HG03280 (cell line): ENCODE measurements at regions not wholly inside any gene's neighbourhood (a gene's known extent, or its start where the extent isn't known, plus 50 kb on each side); places are given as distances from the start of the nearest gene placed in this dataset.

Experiments
- ATAC-seq: cut with Tn5 transposase; IDR thresholded peaks from one replicate; pipeline ENCODE4 v1.9.1; 2021; ENCODE audit warnings: mild to moderate bottlenecking, moderate library complexity; ENCODE audit not compliant: unreplicated experiment

- no peak for ATAC-seq
Observed at GRCh38 chr6:170117111-170117972, 173.5 kb downstream of the DLL1 start.

GRCh38 chr6:170116636-170117035, 174.2 kb downstream of the DLL1 start:
- ATAC-seq = no peak

DNA sequence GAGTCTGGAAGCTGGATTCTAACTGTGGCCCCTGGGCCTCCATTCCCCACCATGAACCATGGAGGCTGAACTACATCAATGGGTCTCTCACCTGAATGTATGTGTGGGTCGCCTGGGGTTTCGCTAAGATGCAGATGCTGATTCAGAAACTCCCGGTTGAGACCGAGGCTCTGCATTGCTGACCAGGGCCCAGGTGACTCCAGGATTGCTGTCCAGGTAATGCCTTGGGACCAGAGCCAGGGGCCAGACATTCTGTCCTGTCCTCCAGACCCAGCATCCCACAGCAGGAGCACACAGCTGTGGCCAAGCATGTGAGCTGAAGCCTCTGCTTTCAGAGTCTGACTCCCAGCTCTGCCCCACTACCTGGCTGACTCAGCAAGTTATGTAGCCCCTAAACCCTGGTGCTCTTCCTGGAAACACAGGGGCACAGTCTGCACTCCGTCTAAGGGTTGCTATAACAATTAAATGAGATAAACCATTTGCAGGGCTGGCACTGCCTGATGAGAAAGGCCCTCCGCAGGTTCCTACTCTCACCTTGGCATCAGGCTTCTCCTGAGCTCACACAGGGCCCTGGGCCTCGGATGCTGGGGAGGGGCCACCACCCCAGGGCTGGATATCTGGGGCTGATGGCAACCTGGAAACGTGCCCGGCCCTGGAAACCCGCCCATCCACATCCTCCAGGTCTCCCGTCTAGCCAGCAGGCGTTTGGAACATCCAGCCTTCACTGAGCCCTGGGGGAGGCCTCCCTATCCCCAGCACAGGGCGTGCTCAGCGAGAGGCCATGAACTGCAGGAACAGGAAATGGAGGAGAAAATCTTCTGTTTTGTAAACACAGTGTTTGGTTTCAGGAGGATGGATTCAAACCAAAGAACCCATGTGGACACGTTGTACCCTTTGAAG, 175.7 kb downstream of the DLL1 start:
- no peak for ATAC-seq

GRCh38 chr6:170114187-170114945, 176.5 kb downstream of the DLL1 start:
- ATAC-seq = no peak

DNA sequence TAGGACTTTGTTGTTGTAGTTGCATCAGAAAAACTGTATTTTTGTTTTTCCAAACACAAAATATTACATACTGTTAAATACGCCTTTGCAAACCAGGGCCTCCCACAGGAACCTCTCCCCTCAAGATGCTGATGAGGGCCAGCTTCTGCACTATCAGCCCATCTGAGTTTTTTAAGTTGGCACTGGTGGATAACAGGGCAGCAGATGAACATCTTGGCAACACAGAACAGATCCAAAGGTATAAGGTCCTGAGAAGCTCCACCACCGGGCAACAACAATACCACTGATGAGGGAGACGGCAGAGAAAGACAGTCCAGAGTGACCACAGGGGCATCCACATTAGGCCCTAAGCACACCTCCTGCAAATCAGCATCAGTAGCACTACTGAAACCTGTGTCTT, 177.7 kb downstream of the DLL1 start:
- no peak for ATAC-seq

- ATAC-seq = no peak
Observed at GRCh38 chr6:170112583-170112860, 178.4 kb downstream of the DLL1 start.

- no peak for ATAC-seq
Observed at GRCh38 chr6:170111816-170112582, 178.9 kb downstream of the DLL1 start.

- no peak for ATAC-seq
Observed at GRCh38 chr6:170111141-170111664, 179.7 kb downstream of the DLL1 start.

- ATAC-seq = no peak
Observed at GRCh38 chr6:170110201-170111140, 180.4 kb downstream of the DLL1 start.

GRCh38 chr6:170108890-170109587, 181.8 kb downstream of the DLL1 start:
- ATAC-seq = no peak

GRCh38 chr6:170108456-170108855, 182.4 kb downstream of the DLL1 start:
- no peak for ATAC-seq

DNA sequence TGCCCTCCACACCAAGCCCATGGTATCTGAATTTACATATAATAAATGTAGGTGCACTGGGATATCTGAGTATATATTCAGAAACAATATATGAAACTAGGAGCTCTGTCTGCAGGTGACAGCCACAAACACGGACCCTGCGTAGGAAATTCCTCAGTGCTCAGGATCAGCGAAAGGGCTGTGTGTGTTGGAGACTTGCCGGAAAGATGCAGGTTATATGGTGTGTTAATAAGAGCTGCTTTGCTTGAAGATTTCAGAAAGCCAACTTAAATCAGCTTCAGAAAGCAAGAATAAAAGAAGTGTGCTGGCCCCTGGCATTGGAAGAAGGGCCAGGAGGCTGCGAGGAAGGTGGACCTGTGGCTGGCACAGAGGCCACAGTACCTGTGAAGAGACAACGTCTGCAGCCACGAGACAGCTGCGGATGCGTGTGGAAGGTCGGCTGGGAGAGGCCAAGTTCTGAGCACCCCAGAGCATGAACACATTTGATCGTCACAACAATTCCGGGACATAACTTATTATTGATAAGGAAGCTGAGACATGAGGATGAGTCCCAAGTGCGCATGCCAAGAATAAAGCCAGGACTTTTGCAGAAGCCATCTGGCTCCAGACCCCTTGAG, 183.2 kb downstream of the DLL1 start:
- ATAC-seq = no peak

DNA sequence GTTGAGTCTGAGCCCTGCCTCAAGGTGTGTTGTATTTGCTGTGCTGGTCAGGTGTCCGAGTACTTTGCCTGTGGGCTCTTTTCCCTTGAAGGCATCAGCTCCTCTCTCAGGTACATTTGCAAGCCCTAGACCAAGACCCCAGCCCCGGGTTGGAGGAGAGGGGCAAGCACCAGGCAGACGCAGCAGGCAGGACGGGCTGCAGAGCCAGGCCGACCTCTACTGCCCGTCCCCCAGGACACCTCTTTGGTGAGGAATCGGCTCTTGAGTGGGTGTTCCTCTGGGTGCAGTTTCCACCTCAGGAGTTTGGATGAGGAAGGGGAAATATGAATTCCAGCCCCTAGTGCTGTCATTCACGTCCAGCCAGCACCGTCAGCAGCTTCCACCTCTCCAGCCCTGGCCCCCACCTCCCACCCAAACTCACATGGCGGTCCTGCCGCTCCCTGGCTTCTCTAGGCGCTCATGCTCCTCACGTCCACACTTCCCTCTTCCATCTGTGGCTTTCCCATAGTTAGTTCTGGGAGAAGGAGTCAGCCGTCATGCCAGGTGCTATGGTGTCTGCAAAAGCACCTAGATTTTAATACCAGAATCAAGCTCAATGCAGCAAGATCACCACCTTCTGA, 183.9 kb downstream of the DLL1 start:
- ATAC-seq = no peak

DNA sequence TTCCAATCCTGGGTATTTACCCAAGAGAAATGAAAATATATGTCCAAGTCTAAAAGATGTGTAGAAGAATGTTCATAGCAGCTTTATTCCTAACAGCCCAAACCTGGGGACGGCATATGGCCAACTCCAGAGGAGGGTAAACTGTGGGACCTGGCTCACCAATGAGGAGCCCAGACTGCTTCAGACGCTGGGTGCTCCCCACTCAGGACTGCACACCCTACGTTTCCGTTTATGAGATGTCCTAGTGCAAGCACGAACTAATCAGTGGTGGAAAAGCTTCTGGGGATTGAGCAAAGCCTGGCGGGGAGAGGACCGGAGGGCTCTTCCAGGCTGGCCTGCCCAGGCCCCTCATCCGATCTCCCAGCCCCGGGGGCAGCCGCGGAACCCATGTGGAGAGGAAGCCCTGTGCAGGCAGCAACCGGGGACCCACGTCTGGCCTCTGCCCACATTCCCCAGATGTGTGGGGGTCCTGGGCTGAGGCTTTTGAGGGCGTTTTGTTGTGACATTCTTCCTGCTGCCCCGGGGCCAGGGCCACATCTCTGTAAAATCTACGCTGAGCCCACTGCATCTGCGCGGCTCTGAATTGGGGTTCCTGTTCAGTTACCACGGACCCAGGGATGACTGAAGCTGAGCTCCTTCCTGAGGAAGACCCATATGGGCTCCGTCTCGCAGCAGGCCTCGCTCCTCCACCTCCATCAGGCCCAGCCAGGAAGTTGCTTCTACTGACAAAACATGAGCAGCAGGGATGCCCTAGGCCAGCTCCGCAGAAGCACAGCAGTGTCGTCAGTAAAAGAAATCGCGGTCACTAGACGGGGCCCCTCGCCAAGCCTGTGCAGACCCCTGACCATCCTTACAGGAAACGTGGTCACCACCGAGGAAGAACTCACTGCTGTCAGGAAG, 188.0 kb downstream of the DLL1 start:
- no peak for ATAC-seq

DNA sequence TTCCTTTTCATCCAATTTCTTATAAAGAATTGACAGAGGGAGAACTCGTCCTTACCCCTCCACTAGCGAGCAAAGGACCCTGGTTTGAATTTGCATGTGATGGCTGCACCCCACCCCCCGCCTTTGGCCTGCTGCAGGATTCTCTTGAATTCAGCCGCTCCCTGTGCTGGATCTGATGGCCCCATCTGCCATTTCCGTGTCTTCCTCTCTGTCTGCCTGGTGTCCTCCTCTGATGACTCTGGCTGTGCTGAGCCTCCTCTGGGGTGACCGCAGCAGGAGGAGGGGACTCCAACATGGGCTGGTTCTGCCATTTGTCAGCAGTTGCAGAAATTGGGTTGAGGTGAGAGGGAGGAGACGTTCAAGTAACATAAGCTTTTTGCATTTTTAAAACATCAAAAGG, 188.8 kb downstream of the DLL1 start:
- ATAC-seq = no peak

GRCh38 chr6:170101281-170102035, 189.4 kb downstream of the DLL1 start:
- ATAC-seq = no peak
